HG03432 (cell line): ENCODE measurements at regions not wholly inside any gene's neighbourhood (a gene's known extent, or its start where the extent isn't known, plus 50 kb on each side); places are given as distances from the start of the nearest gene placed in this dataset.
"Not testable (repeated sequence)": the region's sequence is repeated elsewhere in the genome, so short reads cannot be mapped to it uniquely, and the experiment has no call there.

Experiments
- ATAC-seq: cut with Tn5 transposase; IDR thresholded peaks from one replicate; pipeline ENCODE4 v1.9.1; 2021; ENCODE audit warnings: mild to moderate bottlenecking, moderate library complexity; ENCODE audit not compliant: unreplicated experiment

DNA sequence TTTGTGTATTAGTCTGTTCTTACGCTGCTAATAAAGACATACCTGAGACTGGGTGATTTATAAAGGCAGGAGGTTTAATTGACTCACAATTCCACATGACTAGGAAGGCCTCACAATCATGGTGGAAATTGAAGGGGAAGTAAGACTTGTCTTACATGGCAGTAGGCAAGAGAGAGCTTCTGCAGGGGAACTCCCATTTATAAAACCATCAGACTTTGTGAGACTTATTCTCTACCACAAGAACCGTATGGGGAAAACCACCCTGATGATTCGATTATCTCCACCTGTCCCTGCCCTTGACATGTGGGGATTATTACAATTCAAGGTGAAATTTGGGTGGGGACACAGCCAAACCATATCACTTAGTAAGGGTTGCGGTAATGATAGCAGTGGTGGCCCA, 833.1 kb downstream of the FLRT2 start:
- ATAC-seq: no peak

GRCh38 chr14:86357876-86358275, 827.9 kb downstream of the FLRT2 start:
- no peak for ATAC-seq

DNA sequence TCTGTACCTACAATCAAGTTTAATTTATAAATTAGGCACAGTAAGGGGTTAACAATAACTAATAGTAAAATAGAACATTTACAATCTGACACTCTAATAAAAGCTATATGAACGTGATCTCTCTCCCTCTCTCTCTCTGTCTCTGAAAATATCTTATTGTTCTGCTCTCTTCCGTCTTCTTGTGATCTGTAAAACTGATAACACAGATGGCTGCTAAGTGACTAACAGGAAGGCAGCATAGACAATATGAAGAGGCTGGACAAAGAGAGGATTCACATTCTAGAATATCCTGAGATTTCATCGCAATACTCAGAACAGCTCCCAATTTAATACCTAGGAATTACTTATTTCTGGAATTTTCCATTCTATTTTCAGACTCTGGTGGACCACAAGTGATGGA, 827.2 kb downstream of the FLRT2 start:
- no peak for ATAC-seq

- no peak for ATAC-seq
Measured at GRCh38 chr14:86346818-86347384, 817.0 kb downstream of the FLRT2 start.

DNA sequence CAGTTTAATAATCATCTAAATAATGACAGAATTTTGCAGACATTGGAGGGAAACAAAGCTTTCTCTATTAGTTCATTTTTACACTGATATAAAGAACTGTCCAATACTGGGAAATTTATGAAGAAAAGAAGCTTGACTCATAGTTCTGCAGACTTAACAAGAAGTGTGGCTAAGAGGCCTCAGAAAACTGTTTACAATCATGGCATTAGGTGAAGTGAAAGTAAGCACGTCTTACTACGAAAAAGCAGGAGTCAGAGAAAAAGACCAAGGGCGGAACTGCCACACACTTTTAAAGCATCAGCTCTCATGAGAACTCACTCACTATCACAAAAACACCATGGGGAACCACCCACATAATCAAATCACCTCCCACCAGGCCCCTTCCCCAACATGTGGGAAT, 804.4 kb downstream of the FLRT2 start:
- no peak for ATAC-seq

GRCh38 chr14:86333493-86333892, 803.5 kb downstream of the FLRT2 start:
- no peak for ATAC-seq

GRCh38 chr14:86331341-86331740, 801.4 kb downstream of the FLRT2 start:
- ATAC-seq: no peak

DNA sequence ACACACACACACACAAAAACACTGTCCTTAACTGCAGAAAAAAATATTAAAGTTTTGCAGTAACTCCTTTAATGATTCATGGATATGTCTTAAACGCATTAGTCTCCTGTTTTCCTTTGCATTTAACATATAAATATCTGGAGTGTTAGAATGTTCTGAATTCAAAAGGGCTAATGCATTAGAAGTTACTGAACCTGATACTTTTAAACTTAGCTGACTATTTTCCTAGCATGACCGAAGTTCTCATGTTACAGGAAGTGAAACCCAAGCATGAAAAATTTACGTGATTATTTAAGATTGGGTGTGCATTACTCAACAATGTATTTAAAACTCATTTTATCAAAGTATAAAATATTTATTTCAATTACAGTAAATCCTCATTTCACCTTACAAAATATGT, 791.2 kb downstream of the FLRT2 start:
- ATAC-seq: no peak

- not testable (repeated sequence) for ATAC-seq
Measured at GRCh38 chr14:86312154-86312665, 782.3 kb downstream of the FLRT2 start.

DNA sequence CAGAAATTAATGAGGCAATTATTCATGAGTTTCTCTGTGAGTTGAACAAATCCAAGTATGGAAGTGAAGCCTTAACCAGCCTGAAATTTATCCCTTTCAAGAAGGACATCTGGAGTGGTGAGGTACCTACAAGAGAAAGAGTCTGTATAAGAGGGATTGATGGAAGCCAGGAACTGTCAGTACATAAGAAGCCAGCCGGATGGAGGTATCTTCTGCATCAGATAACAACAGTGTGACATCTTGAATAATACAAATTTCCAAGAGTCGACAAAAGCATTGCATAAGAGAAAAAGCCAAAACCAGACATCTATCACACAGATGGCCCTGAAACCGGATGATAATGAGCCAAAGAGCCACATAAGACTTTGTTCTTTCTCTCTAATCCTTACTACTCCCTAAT, 781.2 kb downstream of the FLRT2 start:
- no peak for ATAC-seq

GRCh38 chr14:86310611-86311010, 780.7 kb downstream of the FLRT2 start:
- no peak for ATAC-seq

- no peak for ATAC-seq
Measured at GRCh38 chr14:86310148-86310547, 780.2 kb downstream of the FLRT2 start.

DNA sequence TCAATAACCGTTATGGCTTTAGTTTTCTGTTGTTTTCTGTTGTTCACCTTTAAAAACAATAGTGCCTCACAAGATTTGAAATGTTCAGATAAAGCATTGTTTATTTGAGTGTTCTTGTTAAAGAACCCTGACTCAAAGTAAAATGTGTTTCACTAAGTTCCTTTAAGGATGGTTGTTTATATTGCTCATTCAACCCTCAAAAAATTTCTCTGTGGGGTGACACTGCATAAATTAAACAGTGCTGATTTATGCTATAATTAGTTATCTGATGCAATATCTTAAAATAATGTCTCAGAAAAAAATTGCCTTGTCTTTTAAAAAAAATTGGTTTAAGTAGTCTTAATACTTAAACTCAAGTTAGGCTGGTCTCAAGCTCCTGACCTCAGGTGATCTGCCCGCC, 775.1 kb downstream of the FLRT2 start:
- no peak for ATAC-seq

- no peak for ATAC-seq
Measured at GRCh38 chr14:86299994-86300393, 770.0 kb downstream of the FLRT2 start.

DNA sequence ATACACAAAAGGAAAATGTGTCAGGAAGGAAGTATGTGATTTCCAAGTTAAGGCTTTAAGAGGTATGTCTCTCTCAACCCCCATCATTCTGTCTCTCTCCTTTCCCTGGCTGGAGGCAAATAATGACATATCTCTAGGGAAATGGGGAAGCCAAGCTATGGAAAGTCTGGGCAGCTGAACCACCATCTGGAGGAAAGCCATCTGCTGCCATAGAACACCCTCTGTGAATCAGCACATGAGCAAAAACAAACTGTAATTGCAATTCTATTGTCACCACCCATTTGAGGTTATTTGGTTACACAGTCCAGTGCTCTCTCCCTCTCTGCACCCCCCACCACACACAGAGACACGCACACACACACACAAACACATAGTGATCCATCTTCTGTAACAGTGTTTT, 766.2 kb downstream of the FLRT2 start:
- no peak for ATAC-seq

GRCh38 chr14:86288336-86288735, 758.4 kb downstream of the FLRT2 start:
- ATAC-seq: no peak

- no peak for ATAC-seq
Measured at GRCh38 chr14:86279405-86279804, 749.5 kb downstream of the FLRT2 start.

- ATAC-seq: no peak
Measured at GRCh38 chr14:86257973-86258372, 728.0 kb downstream of the FLRT2 start.

- ATAC-seq: peak; percentile 96
Measured at GRCh38 chr14:86243158-86243557, 713.2 kb downstream of the FLRT2 start.

DNA sequence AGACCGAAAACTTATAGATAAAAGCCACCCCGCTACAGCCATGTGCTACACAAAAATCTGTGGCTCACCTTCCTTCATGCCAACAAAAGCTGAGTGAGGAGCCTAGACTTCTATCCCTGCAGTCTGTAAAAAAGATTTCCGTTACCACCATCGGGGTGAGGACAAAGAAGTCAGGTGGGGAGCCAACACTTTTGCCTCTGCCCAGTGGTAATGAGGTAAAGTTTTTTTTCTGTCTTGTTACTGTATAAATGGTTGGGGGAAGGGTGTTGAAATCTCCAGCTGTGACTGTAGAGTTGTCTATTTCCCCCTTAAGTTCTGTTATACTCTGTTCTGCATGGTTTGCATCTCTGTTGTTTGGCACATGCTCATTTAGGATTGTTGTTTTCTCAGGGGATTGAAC, 707.8 kb downstream of the FLRT2 start:
- no peak for ATAC-seq

DNA sequence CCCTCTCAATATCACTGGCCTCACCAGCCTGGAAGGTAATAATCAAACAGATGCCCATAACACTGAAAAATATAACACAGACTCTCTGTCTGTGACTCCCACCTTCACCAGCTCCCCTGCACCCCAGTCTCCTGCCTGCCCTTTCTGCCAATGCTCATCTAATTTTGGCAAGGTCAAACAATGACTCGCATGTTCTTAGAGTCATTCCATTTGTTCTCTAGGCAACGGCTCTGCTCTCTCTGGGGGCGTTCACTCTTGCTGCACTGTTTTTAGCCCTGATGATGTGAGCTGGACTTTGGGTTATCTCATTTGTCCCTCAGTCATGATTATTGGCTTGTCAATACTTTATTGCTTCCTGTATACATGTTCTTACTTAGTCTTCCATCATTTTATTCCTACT, 691.8 kb downstream of the FLRT2 start:
- no peak for ATAC-seq

DNA sequence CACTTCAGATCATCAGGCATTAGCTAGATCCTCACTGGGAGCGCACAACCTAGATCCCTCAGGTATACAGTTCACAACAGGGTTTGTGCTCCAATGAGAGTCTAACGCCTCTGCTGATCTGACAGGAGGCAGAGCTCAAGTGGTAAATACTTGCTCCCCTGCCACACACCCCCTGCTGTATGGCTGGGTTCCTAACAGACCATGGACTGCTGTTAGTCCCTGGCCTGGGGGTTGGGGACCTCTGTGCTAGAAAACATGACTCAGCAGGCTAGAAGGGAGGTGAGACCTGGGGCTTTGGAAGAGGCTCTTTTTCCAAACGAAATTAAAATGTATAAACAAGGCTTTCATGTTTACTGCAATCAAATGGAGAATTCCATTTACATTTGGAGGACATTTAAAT, 691.1 kb downstream of the FLRT2 start:
- no peak for ATAC-seq

DNA sequence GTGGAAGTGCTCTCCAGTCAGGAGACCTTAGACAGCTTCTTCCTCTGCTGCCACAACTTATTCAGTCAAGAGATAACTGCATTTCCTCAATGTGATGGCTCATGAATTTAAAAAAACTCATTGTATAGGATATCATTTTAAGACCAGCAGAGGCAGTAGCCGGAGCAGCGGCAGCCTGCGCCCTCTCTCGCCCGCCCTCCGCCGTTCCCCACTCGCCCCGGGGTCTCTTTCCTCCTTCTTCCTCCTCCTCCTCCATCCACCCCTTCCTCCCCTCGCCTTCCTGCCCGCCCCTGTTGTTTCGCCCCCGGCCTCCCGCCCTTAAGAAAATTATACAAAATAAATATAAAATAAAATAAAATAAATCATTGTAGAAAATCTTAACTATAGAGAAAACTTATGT, 687.6 kb downstream of the FLRT2 start:
- ATAC-seq: no peak
